Left kidney (tissue), 1 donor: ENCODE measurements at regions not wholly inside any gene's neighbourhood (a gene's known extent, or its start where the extent isn't known, plus 50 kb on each side); places are given as distances from the start of the nearest gene placed in this dataset.
"Not testable (repeated sequence)": the region's sequence is repeated elsewhere in the genome, so short reads cannot be mapped to it uniquely, and the experiment has no call there.

ENCODE experiments used
- DNase-seq: peaks from one replicate; pipeline ENCODE4 v3.0.0-alpha.2; 2013

DNA sequence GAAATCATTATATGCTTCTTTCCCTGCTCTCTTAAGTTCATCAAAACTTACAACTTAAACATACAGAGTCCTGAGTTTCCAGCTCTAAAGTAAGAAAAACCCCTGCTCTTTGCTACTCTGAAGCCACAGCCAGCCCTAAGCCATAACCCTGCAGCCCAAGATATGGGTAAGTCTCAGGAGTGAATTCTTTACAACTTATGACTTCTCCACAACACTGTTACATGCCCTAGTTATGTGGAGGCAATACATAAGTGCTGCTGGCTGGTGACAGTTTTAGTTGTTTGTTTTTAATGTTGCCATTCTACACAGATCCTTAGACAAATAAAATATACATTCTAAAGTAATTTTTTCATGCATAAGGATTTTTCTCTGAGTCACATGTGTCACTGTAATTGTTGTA lies 100.2 kb downstream of the FBXO8 start:
- no peak for DNase-seq

DNA sequence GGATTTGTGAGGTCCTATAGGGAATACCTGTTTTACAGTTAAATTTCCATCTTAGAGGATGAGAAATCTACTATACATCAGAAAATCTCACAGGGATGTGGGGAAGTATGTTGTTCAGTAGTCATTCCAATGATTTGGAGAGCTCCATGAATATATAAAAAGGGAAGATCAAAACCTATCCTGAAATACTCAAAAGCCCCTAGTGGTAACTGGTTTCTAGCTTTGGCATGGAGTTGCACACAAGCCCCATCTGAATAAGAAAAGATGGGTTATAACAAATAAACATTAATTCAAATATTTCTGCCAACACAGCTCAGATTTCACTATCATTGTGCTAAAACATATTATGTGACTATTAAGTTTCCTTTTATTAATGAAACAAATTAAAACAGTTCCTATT lies 101.6 kb downstream of the FBXO8 start:
- no peak for DNase-seq

DNA sequence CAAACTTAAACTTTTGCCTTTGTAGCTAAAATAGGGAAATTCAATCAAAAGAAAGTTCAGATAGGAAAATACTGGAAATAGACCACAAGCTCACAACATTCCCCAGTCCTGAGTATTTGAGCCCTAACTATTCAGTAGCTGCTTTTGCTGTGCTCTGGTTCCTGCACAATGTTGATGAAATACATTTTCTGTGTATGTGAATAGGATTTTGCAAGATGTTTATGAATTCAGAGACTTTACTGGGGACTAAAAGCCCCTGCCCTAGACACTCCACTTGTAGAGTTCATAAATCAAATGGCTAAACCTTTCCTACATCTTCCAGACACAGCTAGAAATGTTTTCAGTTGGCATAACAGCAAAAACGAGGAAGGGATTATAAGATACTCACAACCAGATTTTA lies 105.9 kb downstream of the FBXO8 start:
- DNase-seq, result no peak

DNA sequence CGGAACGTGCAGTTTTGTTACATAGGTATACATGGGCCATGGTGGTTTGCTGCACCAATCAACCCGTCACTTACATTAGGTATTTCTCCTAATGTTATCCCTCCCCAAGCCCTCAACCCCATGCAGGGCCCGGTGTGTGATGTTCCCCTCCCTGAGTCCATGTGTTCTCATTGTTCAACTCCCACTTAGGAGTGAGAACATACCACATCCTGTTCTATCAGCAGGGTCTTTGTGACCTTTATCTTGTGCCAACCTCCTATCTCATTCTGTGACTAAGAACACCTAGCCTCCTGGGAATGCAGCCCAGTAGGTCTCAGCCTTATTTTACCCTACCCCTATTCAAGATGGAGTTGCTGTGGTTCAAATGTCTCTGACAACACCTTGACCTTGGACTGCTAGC lies 107.6 kb downstream of the FBXO8 start:
- not testable (repeated sequence) for DNase-seq

DNA sequence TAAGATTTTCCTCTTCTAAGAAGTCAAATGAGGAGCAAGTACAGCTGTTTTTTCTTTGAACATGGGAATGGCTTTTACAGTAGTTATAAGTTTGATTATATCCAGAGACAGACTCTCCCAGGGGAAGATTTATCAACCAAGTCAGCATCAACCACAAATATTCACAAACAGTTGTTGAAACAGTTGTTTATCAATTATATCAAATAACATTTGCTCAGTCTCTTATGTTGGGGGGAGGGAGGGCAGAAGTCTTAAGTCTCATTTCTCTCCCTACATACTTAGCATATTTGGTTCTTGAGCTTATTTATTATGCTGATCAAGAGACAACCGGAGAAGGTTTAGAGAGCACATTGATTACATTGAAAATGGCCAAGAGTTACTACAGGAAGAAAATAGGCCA lies 110.1 kb downstream of the FBXO8 start:
- DNase-seq, result no peak

DNA sequence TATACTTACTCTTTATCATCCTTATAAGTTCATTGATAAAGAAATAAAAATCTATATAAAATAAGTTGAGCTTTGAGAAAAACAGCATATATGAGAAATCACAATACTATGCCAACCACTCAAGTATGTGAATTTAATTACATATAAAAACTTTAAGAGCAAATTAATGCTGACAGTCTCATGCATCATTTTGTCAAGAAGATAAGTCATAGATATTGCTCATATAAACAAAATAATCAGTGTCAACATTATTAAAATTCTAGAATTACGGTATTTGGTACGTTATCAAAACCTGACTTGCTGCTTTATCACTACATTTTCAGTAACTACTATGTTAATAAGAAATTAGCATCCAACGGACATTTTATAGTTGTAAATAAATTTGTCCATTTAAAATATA lies 111.2 kb downstream of the FBXO8 start:
- no peak for DNase-seq

DNA sequence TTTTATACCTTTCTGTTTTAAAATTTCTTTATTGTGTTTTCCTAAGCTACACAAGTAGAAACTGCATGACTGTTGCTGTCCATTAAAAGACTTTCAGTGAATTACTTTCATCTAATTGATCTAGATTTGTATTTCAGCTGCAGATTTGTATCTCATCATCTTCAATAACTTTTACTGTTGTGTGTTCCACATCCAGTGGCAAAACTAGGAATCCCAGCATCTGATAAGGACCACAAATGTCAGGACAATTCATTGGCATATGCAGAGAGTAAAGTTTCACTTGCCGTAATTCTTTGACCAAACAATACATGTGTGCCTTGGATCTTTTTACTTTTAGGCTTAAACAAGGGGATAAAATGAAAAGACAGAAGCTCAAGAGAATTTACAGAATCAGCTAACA lies 112.6 kb downstream of the FBXO8 start:
- DNase-seq, result no peak

DNA sequence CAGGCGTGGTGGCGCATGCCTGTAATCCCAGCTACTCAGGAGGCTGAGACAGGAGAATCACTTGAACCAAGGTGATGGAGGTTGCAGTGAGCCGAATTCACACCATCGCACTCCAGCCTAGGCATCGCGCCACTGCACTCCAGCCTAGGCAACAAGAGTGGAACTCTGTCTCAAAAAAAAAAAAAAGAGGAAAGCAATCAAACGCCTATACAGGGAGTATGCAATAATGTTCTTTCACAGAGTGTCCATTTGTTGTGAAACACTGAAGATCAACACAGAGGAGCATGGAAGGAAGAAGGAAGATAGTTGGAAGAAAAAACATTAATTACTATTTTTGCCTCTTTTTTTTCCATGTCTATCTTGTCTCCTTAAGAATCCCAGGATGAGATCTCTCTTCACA lies 113.4 kb downstream of the FBXO8 start:
- no peak for DNase-seq

DNA sequence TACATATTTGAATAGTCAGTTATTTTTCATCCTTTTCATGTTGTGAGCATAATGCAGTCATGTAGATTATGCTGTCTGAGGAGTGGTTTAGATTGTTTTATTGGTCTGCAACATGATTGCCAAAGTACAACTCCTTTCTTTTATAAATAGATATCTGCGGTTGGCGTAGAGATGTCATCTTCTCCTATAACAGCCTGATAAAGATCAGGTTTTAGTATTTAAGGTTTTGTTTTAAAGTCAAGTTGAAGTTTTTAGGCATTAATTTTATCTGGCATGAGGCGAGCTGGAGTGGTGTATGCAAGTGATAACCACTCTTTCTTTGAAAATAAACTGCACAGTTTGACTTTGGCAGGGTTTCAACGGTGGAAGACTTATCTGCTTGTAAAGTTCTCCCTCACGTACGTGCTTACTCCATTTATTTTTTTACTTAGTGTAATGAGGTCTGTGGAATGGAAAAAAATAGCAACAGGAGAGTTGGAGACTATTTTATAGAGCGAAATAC lies 126.3 kb downstream of the FBXO8 start:
- DNase-seq, result no peak

- peak; percentile 51 for DNase-seq
Measured at GRCh38 chr4:174156239-174156826, 127.1 kb downstream of the FBXO8 start.

- DNase-seq, result no peak
Measured at GRCh38 chr4:174154215-174154854, 129.1 kb downstream of the FBXO8 start.

DNA sequence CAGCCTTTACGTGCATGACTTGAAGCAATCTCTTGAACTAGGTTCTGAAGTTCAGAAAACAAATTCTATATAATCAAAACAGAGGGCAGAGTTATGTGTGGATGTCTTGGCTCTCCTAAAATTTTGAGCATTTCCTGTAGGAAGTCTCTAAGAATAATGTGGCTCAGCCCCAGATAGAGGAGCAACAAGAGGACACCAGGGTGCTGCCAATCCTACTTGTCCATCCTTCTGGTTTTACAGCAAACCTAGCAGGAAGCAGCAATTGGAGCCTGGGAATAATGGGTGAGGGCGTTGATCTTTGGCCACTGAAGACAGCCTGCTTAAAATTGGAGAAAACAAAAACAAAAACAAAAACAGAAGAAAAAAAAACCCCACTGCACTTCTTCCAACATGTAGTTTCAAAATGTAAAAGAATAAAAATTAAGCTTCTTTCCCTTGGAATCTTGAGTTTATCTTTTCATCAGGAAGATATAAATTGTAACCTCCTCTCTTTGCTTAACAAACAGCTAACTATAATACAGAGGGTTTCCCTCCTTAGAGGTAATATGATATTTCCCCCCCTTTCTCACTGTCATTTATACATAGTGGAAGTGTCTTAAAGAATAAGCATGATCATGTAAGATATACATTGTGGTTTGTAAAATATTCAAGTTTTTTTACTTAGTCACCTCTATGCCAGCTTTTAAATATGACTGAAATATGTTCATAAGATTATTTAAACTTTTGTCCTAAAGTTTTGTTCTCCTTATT lies 130.6 kb downstream of the FBXO8 start:
- no peak for DNase-seq

DNA sequence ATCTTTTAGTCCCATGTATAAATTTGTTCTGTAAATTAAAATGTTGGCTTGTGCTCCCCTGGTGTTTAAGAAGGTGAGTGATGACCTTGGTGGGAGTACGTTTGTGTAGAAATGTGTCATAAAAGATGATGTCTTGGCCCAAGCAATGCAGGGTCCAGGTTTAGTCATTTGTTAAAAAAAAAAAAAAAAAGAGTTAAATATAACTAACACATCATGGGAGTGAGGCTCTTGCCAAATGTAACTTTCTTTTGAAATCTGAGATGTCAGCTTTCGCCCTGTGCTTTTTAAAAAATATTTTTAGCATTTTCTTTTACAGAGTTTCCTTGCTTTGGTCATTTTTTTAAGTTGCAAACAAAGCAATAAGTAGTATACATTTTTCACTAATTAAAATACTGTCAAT lies 135.6 kb downstream of the FBXO8 start:
- DNase-seq, result no peak

GRCh38 chr4:174144106-174144505 lies 139.4 kb downstream of the FBXO8 start:
- DNase-seq, result no peak

GRCh38 chr4:174141876-174142275 lies 141.6 kb downstream of the FBXO8 start:
- no peak for DNase-seq

GRCh38 chr4:174138616-174139015 lies 144.9 kb downstream of the FBXO8 start:
- DNase-seq, result no peak

DNA sequence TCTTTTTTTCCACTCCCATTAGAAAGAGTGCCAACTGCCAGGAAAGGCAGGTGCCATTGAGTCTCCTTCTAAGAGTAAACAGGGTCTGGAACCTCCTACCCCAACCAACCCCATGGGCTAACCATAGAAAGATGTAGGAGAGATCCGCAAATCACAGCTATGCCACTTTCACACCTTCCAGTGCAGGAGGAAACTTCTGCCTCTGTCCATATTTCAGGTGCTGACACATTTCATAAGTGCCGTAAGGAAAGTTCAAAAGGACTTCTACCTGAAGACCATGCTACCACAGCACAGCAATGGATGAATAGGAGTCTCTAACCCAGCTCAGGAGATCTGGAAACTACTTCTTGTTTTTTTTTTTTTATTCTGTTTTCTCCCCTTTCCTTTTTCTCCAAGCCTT lies 145.8 kb downstream of the FBXO8 start:
- DNase-seq, result no peak

- no peak for DNase-seq
Measured at GRCh38 chr4:174135936-174136406, 147.5 kb downstream of the FBXO8 start.

- DNase-seq, result no peak
Measured at GRCh38 chr4:174135530-174135929, 147.9 kb downstream of the FBXO8 start.

DNA sequence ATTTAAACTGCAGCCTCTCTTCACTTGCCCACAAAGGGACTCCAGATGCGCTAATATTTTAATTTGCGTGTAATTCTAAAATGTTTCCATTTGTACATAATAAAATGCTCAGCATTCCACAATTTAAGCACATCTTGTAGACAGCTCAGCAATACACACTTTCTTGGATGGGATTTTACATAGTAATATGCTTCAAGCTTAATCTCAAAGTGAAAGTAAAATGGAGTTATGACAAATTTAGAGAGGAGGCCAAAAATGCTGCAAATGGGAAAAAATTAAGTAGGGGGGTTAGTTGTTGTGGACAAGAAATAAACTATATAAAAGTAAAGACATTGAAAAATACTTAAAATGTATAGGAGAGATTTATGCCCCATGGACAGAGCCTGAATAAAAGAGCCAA lies 149.1 kb downstream of the FBXO8 start:
- DNase-seq, result no peak

DNA sequence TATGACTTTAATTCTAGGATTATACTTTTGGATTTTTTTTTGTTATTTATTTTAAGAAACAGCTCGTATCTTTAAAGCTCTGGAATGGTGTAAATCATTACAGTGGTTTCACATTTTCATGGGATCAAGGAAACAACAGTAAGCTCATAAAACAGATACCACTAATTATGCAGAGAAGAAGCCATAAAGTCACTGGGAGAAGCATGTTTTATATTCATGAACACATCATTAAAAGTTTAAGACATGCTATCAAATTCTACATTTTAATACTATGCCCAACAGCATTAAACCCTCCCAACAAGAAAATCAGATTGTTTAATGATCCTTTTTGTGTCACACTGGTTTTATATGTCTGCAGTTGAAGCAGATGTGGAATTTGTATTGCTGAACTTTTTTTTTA lies 149.9 kb downstream of the FBXO8 start:
- DNase-seq, result no peak

DNA sequence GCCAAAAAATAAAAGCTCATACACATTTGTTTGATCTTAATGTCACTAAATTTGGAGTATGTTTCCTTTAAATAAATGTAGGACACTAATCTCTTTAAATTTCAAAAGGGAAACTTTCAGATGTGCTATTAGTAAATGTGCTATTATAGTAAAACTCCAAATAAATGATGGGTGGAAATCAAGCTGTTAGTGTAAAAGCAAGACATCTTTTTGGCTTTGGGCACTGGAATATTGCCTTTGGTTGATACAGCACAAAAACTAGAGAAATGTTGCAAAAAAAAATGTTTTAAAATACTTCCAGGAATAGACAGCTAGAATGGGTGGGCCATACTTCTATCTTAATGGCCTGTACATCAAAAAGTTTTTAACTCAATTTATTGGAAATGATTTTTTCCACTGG lies 151.6 kb downstream of the FBXO8 start:
- no peak for DNase-seq

DNA sequence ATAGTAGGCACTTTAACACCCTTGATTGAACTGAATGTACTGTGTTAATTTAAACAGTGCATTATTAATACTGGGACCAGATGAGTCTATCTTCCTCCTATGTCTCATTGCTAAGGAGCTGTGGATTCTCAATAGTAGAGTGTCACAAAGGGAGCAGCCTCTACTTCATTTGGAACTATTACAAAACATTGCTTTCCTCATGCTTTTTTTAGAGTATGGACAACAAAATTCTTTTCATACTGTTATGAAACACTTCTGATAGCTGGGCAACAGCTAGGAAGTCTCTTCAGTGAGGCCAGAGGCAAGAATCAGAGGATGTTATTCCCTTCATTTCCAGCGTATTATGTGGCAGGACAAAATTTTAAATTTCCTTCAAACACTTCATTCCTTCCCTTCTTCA lies 160.8 kb downstream of the FBXO8 start:
- DNase-seq, result no peak
